WTC11 (cell line): ENCODE measurements at regions not wholly inside any gene's neighbourhood (a gene's known extent, or its start where the extent isn't known, plus 50 kb on each side); places are given as distances from the start of the nearest gene placed in this dataset.

Experiments used
- ELF4 ChIP-seq: sonication (generic); formaldehyde crosslinking; IDR thresholded peaks from 2 replicates; pipeline ENCODE4 v1.8.1; 2022; ENCODE audit warnings: low read depth, mild to moderate bottlenecking, moderate library complexity, missing genetic modification reagents
- ETV6 ChIP-seq: sonication (generic); formaldehyde crosslinking; IDR thresholded peaks from 2 replicates; pipeline ENCODE4 v1.8.1; 2022; ENCODE audit warnings: mild to moderate bottlenecking, missing genetic modification reagents
- TEAD1 ChIP-seq: sonication (generic); formaldehyde crosslinking; IDR thresholded peaks from 2 replicates; pipeline ENCODE4 v1.8.0; 2022; ENCODE audit warnings: mild to moderate bottlenecking, missing genetic modification reagents
- TF ChIP-seq, protein P1 (sequence below): fragments of 200-600 bp; IDR thresholded peaks from 2 replicates; pipeline ENCODE4 v1.8.0; 2022; ENCODE audit warnings: antibody characterized with exemption
- TF ChIP-seq, protein P2 (sequence below): fragments of 250-450 bp; sonication (Bioruptor Pico); IDR thresholded peaks from 2 replicates; pipeline ENCODE4 v1.9.0; 2021; ENCODE audit warnings: mild to moderate bottlenecking
- TF ChIP-seq, protein P3 (sequence below): sonication (generic); formaldehyde crosslinking; IDR thresholded peaks from 2 replicates; pipeline ENCODE4 v1.8.0; 2022; ENCODE audit warnings: mild to moderate bottlenecking, missing genetic modification reagents
- TF ChIP-seq, protein P4 (sequence below): sonication (generic); formaldehyde crosslinking; IDR thresholded peaks from 2 replicates; pipeline ENCODE4 v1.8.0; 2022; ENCODE audit warnings: mild to moderate bottlenecking, missing genetic modification reagents
- TF ChIP-seq, protein P5 (sequence below): sonication (generic); formaldehyde crosslinking; IDR thresholded peaks from 2 replicates; pipeline ENCODE4 v1.8.0; 2022; ENCODE audit warnings: missing genetic modification reagents
- TF ChIP-seq, protein P6 (sequence below): sonication (generic); formaldehyde crosslinking; IDR thresholded peaks from 2 replicates; pipeline ENCODE4 v1.8.1; 2022; ENCODE audit warnings: low read depth, missing genetic modification reagents, borderline replicate concordance
- TF ChIP-seq, protein P7 (sequence below): sonication (generic); formaldehyde crosslinking; IDR thresholded peaks from 2 replicates; pipeline ENCODE4 v1.8.0; 2023; ENCODE audit warnings: mild to moderate bottlenecking, missing genetic modification reagents

DNA sequence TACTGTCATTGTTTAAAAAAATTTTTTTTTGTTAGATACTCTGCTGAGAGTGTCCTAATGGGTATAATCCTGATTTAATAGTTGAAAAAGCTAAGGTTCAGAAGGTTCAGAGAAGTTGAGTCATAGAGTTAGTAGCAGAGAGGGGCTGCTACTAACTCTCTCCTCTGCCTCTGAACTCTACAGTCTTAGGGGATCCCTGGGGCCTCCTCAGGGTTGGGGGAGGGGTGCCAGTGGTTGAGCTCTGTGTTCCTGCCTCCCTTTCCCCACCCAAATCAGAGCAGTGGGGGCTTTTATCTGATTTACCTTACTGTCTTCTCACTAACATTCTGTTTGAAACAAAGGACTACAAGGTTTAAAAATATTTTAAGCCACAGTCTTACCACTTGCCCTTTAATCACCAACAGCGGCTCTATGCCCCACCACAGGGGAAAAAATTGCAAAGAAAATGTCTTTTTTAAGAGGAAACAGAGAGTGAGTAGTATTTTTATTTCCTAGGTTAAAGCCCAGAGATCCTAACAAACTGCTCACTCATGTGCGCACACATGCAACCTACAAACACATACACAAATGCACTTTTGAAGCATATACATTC, 102.2 kb upstream of the ATP6AP2 start:
- TF ChIP-seq, protein P1, sequence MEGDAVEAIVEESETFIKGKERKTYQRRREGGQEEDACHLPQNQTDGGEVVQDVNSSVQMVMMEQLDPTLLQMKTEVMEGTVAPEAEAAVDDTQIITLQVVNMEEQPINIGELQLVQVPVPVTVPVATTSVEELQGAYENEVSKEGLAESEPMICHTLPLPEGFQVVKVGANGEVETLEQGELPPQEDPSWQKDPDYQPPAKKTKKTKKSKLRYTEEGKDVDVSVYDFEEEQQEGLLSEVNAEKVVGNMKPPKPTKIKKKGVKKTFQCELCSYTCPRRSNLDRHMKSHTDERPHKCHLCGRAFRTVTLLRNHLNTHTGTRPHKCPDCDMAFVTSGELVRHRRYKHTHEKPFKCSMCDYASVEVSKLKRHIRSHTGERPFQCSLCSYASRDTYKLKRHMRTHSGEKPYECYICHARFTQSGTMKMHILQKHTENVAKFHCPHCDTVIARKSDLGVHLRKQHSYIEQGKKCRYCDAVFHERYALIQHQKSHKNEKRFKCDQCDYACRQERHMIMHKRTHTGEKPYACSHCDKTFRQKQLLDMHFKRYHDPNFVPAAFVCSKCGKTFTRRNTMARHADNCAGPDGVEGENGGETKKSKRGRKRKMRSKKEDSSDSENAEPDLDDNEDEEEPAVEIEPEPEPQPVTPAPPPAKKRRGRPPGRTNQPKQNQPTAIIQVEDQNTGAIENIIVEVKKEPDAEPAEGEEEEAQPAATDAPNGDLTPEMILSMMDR = no peak
- TF ChIP-seq, protein P2, sequence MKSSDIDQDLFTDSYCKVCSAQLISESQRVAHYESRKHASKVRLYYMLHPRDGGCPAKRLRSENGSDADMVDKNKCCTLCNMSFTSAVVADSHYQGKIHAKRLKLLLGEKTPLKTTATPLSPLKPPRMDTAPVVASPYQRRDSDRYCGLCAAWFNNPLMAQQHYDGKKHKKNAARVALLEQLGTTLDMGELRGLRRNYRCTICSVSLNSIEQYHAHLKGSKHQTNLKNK = no peak
- TF ChIP-seq ETV6 (CRISPR knock-in tag) (no peak), TEAD1 (CRISPR knock-in tag) (no peak), ELF4 (CRISPR knock-in tag) (no peak)
- TF ChIP-seq, protein P3, sequence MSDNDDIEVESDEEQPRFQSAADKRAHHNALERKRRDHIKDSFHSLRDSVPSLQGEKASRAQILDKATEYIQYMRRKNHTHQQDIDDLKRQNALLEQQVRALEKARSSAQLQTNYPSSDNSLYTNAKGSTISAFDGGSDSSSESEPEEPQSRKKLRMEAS = no peak
- TF ChIP-seq, protein P4, sequence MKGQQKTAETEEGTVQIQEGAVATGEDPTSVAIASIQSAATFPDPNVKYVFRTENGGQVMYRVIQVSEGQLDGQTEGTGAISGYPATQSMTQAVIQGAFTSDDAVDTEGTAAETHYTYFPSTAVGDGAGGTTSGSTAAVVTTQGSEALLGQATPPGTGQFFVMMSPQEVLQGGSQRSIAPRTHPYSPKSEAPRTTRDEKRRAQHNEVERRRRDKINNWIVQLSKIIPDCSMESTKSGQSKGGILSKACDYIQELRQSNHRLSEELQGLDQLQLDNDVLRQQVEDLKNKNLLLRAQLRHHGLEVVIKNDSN (CRISPR knock-in tag) = no peak
- TF ChIP-seq, protein P5, sequence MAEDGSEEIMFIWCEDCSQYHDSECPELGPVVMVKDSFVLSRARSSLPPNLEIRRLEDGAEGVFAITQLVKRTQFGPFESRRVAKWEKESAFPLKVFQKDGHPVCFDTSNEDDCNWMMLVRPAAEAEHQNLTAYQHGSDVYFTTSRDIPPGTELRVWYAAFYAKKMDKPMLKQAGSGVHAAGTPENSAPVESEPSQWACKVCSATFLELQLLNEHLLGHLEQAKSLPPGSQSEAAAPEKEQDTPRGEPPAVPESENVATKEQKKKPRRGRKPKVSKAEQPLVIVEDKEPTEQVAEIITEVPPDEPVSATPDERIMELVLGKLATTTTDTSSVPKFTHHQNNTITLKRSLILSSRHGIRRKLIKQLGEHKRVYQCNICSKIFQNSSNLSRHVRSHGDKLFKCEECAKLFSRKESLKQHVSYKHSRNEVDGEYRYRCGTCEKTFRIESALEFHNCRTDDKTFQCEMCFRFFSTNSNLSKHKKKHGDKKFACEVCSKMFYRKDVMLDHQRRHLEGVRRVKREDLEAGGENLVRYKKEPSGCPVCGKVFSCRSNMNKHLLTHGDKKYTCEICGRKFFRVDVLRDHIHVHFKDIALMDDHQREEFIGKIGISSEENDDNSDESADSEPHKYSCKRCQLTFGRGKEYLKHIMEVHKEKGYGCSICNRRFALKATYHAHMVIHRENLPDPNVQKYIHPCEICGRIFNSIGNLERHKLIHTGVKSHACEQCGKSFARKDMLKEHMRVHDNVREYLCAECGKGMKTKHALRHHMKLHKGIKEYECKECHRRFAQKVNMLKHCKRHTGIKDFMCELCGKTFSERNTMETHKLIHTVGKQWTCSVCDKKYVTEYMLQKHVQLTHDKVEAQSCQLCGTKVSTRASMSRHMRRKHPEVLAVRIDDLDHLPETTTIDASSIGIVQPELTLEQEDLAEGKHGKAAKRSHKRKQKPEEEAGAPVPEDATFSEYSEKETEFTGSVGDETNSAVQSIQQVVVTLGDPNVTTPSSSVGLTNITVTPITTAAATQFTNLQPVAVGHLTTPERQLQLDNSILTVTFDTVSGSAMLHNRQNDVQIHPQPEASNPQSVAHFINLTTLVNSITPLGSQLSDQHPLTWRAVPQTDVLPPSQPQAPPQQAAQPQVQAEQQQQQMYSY (CRISPR knock-in tag) = no peak
- TF ChIP-seq, protein P6, sequence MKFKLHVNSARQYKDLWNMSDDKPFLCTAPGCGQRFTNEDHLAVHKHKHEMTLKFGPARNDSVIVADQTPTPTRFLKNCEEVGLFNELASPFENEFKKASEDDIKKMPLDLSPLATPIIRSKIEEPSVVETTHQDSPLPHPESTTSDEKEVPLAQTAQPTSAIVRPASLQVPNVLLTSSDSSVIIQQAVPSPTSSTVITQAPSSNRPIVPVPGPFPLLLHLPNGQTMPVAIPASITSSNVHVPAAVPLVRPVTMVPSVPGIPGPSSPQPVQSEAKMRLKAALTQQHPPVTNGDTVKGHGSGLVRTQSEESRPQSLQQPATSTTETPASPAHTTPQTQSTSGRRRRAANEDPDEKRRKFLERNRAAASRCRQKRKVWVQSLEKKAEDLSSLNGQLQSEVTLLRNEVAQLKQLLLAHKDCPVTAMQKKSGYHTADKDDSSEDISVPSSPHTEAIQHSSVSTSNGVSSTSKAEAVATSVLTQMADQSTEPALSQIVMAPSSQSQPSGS = no peak
- TF ChIP-seq, protein P7, sequence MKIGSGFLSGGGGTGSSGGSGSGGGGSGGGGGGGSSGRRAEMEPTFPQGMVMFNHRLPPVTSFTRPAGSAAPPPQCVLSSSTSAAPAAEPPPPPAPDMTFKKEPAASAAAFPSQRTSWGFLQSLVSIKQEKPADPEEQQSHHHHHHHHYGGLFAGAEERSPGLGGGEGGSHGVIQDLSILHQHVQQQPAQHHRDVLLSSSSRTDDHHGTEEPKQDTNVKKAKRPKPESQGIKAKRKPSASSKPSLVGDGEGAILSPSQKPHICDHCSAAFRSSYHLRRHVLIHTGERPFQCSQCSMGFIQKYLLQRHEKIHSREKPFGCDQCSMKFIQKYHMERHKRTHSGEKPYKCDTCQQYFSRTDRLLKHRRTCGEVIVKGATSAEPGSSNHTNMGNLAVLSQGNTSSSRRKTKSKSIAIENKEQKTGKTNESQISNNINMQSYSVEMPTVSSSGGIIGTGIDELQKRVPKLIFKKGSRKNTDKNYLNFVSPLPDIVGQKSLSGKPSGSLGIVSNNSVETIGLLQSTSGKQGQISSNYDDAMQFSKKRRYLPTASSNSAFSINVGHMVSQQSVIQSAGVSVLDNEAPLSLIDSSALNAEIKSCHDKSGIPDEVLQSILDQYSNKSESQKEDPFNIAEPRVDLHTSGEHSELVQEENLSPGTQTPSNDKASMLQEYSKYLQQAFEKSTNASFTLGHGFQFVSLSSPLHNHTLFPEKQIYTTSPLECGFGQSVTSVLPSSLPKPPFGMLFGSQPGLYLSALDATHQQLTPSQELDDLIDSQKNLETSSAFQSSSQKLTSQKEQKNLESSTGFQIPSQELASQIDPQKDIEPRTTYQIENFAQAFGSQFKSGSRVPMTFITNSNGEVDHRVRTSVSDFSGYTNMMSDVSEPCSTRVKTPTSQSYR (CRISPR knock-in tag) = no peak
